Natural killer cell treated with Interleukin-12 subunit alpha and Interleukin-12 subunit beta and Interleukin-15 and Interleukin-18, amount 100 ng/mL, for 72 hours (primary cell): ENCODE measurements at regions not wholly inside any gene's neighbourhood (a gene's known extent, or its start where the extent isn't known, plus 50 kb on each side); places are given as distances from the start of the nearest gene placed in this dataset.

Experiments
- ATAC-seq, 2 donors: fragments of 150-1000 bp; cut with Tn5 transposase in 1 of 2; sonication (Bioruptor Pico), chemical (Tn5 transposase) in 1 of 2; 2 replicates each; pipeline ENCODE4 v1.10.0; 2021
- DNase-seq: peaks from one replicate; pipeline ENCODE4 v3.0.0; 2022; ENCODE audit warnings: low spot score
- H3K27ac Mint-ChIP-seq, 2 donors: 1 replicate in 1 of 2; 2 replicates in 1 of 2; pipeline ENCODE4 v1.8.0; 2022; ENCODE audit warnings: mixed read lengths in 2 of 2, mild to moderate bottlenecking in 1 of 2, moderate library complexity in 1 of 2
- H3K27me3 Mint-ChIP-seq, 2 donors: 1 replicate in 1 of 2; 2 replicates in 1 of 2; pipeline ENCODE4 v1.8.0; 2022; ENCODE audit warnings: mixed read lengths in 2 of 2
- H3K36me3 Mint-ChIP-seq: one replicate; pipeline ENCODE4 v1.8.0; 2022; ENCODE audit warnings: mixed read lengths
- H3K4me1 Mint-ChIP-seq, 2 donors: 1 replicate in 1 of 2; 2 replicates in 1 of 2; pipeline ENCODE4 v1.8.0; 2022; ENCODE audit warnings: low read depth in 2 of 2, mixed read lengths in 2 of 2, mild to moderate bottlenecking in 1 of 2
- H3K4me3 Mint-ChIP-seq: one replicate; pipeline ENCODE4 v1.8.0; 2022; ENCODE audit warnings: mixed read lengths
- H3K9me3 Mint-ChIP-seq: 2 replicates; pipeline ENCODE4 v1.8.0; 2022; ENCODE audit warnings: mixed read lengths

DNA sequence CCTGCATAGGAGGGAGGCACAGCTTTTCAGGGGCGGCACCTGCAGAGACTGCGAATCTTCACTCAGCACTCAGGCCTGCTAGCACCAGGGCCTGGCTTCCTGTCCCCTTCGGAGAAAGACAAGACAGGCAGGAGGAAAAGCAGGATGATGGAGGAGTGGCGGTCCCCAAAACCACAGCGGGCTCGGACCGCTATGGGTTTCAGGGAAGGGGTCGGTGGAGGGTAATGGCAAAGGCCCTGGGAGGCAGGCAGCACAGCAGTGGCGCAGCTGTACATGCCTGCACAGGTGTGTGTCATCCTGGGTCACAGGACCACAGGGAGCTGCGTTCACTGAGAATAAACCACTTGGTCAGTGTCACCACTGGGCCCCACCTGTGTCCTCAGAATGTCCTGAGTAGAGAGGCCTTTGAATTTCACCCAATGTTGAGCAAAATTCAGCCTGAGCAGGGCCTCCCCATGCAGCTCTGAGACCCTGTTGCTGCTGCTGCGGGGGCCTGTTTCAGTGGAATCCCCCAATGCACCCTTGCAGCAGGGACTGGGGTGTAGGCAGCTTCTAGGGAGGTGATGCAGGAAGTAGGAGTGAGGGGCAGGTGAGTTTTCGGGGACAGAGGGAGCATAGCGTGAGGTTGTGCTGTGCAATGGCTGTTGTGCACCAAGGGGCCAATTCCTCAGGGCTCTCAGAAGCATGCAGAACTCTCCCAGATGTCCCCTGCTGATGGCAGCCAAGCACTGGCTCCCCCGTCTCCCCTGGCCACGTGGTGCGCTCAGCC lies 90.6 kb upstream of the PPP2R2D start:
- Mint-ChIP-seq H3K9me3 (no peaks in the 10 kb centered on the region), H3K27ac (no peak overlapping the region), H3K27me3 (peaks cover 0 to 13% of the 10 kb centered on the region in 2 donors), H3K4me1 (peaks cover 0 to 4% of the 10 kb centered on the region in 2 donors), H3K36me3 (no peaks in the 10 kb centered on the region), H3K4me3 (no peak overlapping the region)
- ATAC-seq (no peak), DNase-seq (no peak)

DNA sequence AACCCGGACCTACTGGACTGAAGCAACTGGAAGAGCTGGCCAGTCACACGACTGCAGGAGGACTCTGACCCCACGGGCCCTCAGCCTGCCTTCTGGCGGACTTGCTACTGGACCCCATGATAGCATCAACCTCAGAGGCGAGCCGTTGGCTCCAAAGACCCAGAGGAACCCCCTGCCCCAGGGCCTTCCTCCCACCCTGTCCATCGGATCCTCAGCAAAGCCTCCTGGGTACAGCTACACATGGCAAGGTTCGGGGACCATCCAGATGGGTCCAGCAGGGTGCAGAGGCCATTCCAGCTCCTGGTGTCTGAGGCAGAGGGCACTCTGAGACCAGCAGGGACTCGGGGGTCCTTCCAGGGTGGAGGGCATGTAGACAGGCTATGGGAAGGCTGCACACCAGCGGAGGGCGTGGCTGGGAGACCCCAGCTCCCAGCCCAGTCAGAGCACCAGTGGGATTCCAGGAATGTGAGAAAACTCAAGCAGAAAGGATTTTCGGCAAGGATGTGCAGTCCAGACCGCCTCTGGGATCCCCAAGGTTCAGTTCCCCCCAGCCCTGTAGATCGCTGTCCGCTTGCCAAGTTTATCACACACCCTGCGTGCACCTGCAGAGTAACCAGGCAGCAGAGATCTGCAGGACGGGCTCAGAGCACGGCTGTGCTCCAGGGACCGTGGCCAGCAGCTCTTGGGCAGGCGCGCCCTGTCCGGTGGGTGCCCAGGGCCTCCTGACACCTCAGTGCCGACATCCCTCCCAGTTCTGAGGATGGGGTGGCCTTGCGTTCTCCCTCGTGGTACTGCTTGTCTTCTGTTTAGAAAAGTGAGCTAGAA lies 89.8 kb upstream of the PPP2R2D start:
- no peaks in the 10 kb centered on the region for H3K9me3 Mint-ChIP-seq
- no peak overlapping the region for H3K27ac Mint-ChIP-seq
- no peaks in the 10 kb centered on the region for H3K36me3 Mint-ChIP-seq
- no peak for DNase-seq
- no peak for ATAC-seq
- H3K4me1 Mint-ChIP-seq, result peaks cover 0 to 4% of the 10 kb centered on the region in 2 donors
- H3K27me3 Mint-ChIP-seq, result peaks cover 0 to 14% of the 10 kb centered on the region in 2 donors
- H3K4me3 Mint-ChIP-seq, result no peak overlapping the region

DNA sequence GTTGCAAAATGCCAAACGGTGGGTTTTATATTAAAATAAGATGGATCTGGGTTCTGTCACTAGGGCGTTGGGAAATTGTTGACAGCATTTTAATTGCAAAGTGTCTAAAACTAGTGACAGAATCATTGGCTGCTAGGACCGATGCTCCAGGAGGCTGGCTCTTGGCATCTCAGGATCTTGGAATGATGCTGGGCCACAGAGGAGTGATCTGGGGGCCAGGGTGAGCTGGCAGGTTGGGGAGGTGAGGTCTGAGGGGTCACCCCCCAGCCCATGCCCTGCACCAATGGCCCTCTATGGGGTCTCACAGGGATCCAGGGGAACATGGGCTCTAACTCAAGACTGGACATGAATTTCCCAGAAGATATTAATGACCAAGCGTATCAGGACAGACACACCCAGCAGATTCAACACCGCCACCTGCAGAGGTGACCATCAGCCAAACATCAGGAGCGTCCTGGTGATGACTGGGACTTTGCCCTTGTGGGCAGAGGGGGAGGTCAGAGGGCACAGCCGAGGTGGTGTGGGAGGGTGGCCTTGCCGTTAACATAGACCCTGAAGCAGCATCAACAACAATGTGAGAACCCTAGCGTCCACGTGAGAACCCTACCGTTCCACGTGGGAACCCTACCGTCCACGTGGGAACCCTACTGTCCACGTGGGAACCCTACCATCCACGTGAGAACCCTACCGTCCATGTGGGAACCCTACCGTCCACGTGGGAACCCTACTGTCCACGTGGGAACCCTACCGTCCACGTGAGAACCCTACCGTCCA lies 89.0 kb upstream of the PPP2R2D start:
- peaks cover 0 to 4% of the 10 kb centered on the region in 2 donors for H3K4me1 Mint-ChIP-seq
- H3K27ac Mint-ChIP-seq, result no peak overlapping the region
- peaks cover 0 to 17% of the 10 kb centered on the region in 2 donors for H3K27me3 Mint-ChIP-seq
- DNase-seq (no peak), ATAC-seq (no peak)
- no peak overlapping the region for H3K4me3 Mint-ChIP-seq
- no peaks in the 10 kb centered on the region for H3K9me3 Mint-ChIP-seq
- no peaks in the 10 kb centered on the region for H3K36me3 Mint-ChIP-seq

DNA sequence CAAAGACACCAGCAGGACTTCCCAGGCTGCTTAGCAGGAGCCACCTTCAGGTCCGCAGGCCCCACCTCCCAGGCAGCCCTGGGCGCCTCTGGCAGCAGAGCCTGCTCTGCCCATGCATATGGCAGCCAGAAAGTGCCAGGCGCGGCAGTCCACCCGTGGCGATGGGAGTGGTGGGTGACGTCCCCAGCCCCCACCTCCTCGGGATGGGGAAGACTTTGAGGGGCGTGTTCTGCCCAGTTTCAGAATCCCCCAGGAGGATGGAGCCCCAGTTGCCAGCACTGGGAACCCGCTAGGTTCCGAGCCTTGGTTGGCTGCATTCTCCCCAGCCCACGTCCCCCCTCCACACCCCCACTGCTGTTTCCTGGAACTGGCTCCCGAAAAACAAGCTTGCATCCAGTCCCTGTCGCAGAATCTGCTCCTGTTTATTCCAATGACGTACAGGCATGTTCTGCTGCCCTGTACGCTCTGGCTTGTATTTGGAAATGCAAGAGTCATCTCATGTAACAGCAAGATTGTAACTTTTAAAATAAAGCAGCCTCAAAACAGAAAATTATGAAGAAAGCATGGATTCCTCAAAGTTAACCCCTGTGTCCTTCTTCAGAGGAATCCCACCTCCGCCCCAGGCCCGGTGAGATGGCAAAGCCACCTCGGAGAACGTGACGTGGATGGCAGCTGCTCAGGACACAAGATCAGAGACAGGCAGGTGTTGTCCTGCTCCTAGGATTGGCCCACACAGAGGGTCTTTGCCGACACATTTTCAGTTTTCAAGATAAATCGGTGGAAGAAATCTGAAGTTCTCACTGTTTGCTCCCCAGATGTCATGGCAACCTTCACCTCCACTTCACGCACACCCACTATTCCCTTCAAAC lies 87.8 kb upstream of the PPP2R2D start:
- no peak overlapping the region for H3K27ac Mint-ChIP-seq
- no peak overlapping the region for H3K4me3 Mint-ChIP-seq
- peaks cover 0 to 20% of the 10 kb centered on the region in 2 donors for H3K27me3 Mint-ChIP-seq
- no peaks in the 10 kb centered on the region for H3K9me3 Mint-ChIP-seq
- peaks cover 0 to 4% of the 10 kb centered on the region in 2 donors for H3K4me1 Mint-ChIP-seq
- H3K36me3 Mint-ChIP-seq, result no peaks in the 10 kb centered on the region
- ATAC-seq (no peak), DNase-seq (no peak)

DNA sequence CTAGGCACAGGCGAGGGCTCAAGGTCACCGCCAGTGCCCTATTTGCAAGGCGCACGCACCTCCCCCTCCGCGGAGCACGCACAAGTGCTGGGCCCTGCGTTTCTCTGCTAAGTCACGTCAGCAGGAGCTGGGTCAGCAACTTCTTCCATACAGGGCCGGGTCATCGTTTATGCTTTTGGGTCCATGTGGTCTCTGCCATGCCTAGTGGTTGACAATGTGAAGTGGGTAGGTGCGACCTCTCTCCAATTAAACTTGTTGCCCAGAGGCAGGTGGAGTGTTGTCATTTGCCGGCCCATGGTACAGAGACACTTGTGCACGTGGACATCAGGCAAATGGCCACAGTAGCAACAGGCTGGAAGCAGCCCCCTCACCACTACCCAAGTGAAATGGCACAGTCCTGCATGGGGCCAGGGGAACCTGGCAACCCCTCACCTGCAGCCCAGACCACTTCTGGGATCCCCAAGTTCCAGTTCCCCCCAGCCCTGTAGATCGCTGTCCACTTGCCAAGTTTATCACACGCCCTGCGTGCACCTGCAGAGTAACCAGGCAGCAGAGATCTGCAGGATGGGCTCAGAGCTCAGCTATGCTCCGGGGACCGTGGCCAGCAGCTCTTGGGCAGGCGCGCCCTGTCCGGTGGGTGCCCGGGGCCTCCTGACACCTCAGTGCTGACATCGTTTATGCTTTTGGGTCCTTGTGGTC lies 86.1 kb upstream of the PPP2R2D start:
- no peak for DNase-seq
- Mint-ChIP-seq H3K9me3 (no peaks in the 10 kb centered on the region), H3K4me3 (no peak overlapping the region), H3K4me1 (no peaks in the 10 kb centered on the region), H3K27ac (no peak overlapping the region), H3K36me3 (no peaks in the 10 kb centered on the region), H3K27me3 (peaks cover 0 to 16% of the 10 kb centered on the region in 2 donors)
- ATAC-seq, result peak in 1 of 2 donors; percentile 13

DNA sequence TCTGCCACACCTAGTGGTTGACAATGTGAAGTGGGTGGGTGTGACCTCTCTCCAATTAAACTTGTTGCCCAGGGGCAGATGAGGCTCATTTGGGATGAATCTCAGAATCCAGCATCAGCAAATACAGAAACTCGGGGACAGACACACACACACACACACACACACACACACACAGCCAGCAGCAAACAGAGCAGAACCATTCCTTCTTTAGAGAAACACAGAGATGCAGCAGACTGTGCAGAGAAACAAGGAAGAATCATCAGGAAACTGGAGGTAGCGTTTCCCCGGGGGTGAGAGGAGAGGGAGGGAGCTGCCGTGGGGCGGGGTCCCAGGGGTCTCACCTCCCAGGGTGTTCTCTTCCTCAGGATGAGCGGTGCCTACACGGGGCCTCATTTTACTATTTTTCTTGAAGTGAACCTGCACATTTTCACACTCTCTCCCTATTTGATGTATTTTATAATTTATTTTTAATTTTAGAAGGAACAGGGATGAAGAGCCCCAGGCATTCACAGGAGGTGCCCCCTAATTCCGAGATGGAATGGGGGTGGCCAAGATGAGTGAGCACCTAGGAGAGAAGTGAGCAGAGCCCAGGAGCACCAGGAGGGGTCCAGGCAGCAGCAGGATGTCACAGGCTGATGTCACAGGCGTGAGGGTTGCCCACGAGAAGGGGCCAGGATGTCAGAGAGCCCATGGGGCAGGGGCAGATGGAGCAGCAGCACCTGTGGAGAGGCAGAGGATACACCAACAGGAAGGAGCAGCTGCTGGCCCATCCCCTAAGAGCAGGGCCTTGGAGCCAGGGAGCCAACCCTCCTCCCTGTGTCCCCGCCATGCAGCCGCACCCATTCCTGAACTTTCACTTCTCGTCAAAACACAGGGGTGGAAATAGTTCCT lies 85.3 kb upstream of the PPP2R2D start:
- no peak for DNase-seq
- Mint-ChIP-seq H3K4me3 (no peak overlapping the region), H3K9me3 (no peaks in the 10 kb centered on the region), H3K36me3 (no peaks in the 10 kb centered on the region), H3K27ac (no peak overlapping the region), H3K4me1 (no peaks in the 10 kb centered on the region), H3K27me3 (peaks cover 0 to 16% of the 10 kb centered on the region in 2 donors)
- ATAC-seq, result no peak

DNA sequence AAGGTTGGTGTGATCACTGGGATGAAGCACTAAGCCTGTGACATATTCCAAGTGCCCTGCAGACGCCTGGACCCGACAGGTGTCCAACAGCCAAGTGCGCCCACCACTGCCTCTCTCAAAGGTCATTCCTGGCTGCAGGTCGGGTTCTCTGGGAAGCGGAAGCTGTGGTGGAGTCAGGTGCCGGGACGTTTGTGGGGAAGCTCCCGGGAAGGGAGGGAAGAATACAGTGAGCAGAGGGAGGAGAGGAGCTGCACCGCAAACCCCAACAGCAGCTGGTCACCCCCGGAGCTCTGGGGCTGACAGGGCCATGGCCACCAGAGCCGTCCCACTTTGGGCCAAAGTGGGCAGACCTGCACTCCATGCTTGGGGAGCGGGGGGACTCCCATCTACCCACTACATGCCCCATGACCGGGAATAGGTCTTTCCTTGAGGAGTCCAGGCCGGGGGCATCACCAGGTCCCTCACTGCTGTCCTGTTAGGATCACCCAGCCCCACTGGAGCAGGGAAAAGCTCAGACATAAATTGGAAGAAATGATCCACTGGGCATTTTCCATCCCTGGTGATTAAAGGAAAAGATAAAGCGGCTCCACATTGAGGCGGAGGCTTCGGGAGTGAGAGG lies 84.5 kb upstream of the PPP2R2D start:
- no peak for DNase-seq
- Mint-ChIP-seq H3K4me3 (no peak overlapping the region), H3K27ac (no peak overlapping the region), H3K36me3 (no peaks in the 10 kb centered on the region), H3K9me3 (no peaks in the 10 kb centered on the region), H3K27me3 (peaks cover 0 to 16% of the 10 kb centered on the region in 2 donors), H3K4me1 (no peaks in the 10 kb centered on the region)
- peak in 1 of 2 donors; percentile 44 for ATAC-seq

DNA sequence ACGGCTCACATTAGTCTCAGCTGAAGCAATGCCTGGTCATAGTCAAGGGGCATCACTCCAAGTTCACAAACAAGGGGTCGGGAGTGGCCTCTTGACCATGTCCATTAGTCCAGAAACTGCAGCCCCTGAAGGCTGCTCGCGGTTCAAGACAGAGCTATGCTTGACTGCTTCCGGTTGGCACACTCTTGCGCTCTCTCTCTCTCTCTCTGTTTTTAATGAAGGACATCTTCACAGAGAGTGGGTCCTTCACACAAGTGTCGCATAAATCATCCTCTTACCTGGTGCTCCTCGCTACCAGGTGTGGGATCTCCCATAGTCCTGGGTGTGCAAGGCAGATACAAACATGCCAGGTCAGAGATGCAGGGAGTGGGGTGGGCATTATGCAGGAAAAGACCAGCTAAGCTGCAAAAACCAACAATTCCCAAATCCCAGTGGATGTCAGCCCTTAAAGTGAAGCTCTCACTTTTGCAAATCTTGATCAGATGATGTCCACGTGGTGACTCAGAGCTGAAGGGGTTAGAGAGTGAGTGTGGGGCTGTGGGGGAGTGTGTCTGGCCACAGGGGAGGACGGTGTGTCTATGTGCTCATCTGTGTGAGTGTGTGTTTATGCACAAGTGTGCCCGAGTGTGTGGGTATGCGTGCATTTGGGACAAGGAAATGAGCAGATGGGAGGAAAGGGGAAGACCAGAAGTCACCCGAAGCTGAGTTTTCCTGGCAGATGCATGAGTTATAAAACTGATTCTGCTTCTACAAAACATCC lies 83.7 kb upstream of the PPP2R2D start:
- DNase-seq (no peak), ATAC-seq (no peak)
- H3K27ac Mint-ChIP-seq, result no peak overlapping the region
- H3K36me3 Mint-ChIP-seq, result no peaks in the 10 kb centered on the region
- H3K4me1 Mint-ChIP-seq, result no peaks in the 10 kb centered on the region
- H3K9me3 Mint-ChIP-seq, result no peaks in the 10 kb centered on the region
- peaks cover 0 to 16% of the 10 kb centered on the region in 2 donors for H3K27me3 Mint-ChIP-seq
- no peak overlapping the region for H3K4me3 Mint-ChIP-seq

DNA sequence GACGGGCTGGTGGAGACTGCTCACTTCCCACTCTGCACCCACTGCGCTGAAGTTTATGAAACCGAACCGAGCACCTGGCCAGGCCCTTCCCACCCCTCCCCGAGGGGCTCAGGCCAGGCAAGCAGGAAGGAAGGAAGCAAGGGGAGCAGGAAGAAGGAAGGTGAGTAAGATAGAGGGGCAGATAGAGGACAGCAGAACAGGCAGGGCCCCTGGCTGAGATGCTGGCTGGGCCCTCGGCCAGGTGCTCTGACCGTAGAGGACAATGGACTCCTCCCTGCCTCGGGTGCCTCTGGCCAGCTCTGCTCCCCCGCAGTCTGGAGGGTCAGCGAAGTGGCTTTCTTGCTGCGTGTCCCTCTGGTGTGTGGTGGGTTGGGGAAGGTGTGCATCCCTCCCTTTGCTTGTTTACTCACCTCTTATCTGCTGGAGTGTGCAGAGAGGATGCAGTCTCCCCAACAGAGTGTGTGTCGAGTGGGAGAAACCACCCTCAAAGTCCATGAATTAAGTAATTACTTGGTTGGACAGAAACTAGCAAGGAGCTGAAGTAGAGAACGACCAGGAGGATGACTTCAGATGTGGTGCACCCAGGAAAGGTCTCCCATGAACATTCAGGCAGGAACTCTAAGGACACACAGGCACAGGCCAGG lies 82.8 kb upstream of the PPP2R2D start:
- Mint-ChIP-seq H3K36me3 (no peaks in the 10 kb centered on the region), H3K27ac (no peak overlapping the region), H3K27me3 (peaks cover 0 to 16% of the 10 kb centered on the region in 2 donors), H3K4me1 (no peaks in the 10 kb centered on the region), H3K9me3 (no peaks in the 10 kb centered on the region), H3K4me3 (no peak overlapping the region)
- ATAC-seq (no peak), DNase-seq (no peak)

DNA sequence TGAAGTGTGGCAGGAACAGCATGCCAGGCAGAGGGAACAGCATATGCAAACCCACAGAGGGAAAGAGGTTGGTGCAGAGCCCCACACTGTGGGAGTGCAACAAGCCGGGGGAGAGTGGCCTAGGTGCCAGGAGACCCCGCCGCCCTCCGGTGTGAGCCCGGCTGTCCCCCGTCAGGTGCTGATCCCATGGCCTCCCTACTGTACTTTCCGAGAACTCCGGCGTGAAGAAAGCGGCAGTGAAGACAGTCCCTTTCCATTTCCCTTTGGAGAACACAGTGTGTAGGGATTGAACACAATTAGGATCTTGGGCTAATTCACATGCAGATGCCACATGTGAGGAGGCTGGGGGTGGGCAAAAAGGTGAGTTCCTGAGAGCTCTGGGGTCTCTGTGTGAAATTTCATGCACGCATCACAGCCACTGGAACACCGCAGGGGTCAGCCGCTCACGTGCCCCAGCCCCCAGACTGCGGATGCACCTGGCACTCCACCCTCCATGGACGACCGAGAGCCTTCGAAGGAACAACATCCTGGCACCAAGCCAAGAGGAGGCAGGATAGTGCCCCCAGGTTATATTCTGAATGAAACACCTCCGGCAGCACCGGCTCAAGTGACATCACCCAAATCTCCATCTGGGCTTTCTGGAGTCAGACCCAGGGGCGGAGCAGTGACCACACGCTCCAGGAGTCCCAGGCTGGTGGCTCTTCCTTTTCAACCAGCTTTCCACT lies 82.1 kb upstream of the PPP2R2D start:
- DNase-seq (no peak), ATAC-seq (no peak)
- H3K36me3 Mint-ChIP-seq, result no peaks in the 10 kb centered on the region
- no peak overlapping the region for H3K27ac Mint-ChIP-seq
- no peaks in the 10 kb centered on the region for H3K9me3 Mint-ChIP-seq
- H3K27me3 Mint-ChIP-seq, result peaks cover 0 to 11% of the 10 kb centered on the region in 2 donors
- no peak overlapping the region for H3K4me3 Mint-ChIP-seq
- no peaks in the 10 kb centered on the region for H3K4me1 Mint-ChIP-seq
